ENCODE measurements at regions not wholly inside any gene's neighbourhood (a gene's known extent, or its start where the extent isn't known, plus 50 kb on each side); places are given as distances from the start of the nearest gene placed in this dataset.

- Histone ChIP-seq H3F3A (ENCODE audit: insufficient read depth, low read length) (no peaks in the 10 kb centered on the region), H3K27me3 (ENCODE audit: insufficient read depth, low read length) (no peaks in the 10 kb centered on the region), H3K4me2 (ENCODE audit: low read length) (no peak overlapping the region), H3K27ac (ENCODE audit: low read depth, low read length, poor library complexity, severe bottlenecking) (no peak overlapping the region), H3K79me2 (ENCODE audit: insufficient read depth, low read length) (no peaks in the 10 kb centered on the region), H3K9ac (ENCODE audit: low read length) (no peak overlapping the region), H2AFZ (ENCODE audit: low read length) (no peak overlapping the region), H4K20me1 (ENCODE audit: insufficient read depth, low read length) (no peaks in the 10 kb centered on the region), H3K36me3 (ENCODE audit: insufficient read depth, low read length) (no peaks in the 10 kb centered on the region), H3K4me1 (ENCODE audit: insufficient read depth, low read length, severe bottlenecking) (no peaks in the 10 kb centered on the region), H3K9me2 (ENCODE audit: low read depth, low read length) (no peaks in the 10 kb centered on the region), H3K9me3 (ENCODE audit: low read length) (no peaks in the 10 kb centered on the region), H3K4me3 (ENCODE audit: low read depth, low read length, poor library complexity, severe bottlenecking) (no peak overlapping the region)
- TF ChIP-seq EZH2 (IDR thresholded peaks at IDR 0.05; ENCODE audit: borderline replicate concordance, low read length) (no peak), CTCF (IDR thresholded peaks at IDR 0.05; ENCODE audit: low read length) (no peak)
Observed at GRCh38 chrX:140292188-140292587, 212.7 kb downstream of the SOX3 start.

- TF ChIP-seq CTCF (IDR thresholded peaks at IDR 0.05; ENCODE audit: low read length) (no peak), EZH2 (IDR thresholded peaks at IDR 0.05; ENCODE audit: borderline replicate concordance, low read length) (no peak)
- H2AFZ ChIP-seq (ENCODE audit: low read length) = no peak overlapping the region
- no peaks in the 10 kb centered on the region for H3K9me2 ChIP-seq (ENCODE audit: low read depth, low read length)
- no peak overlapping the region for H3K9ac ChIP-seq (ENCODE audit: low read length)
- H3K9me3 ChIP-seq (ENCODE audit: low read length) = no peaks in the 10 kb centered on the region
- H3K4me3 ChIP-seq (ENCODE audit: low read depth, low read length, poor library complexity, severe bottlenecking) = no peak overlapping the region
- H3K36me3 ChIP-seq (ENCODE audit: insufficient read depth, low read length) = no peaks in the 10 kb centered on the region
- H3K27ac ChIP-seq (ENCODE audit: low read depth, low read length, poor library complexity, severe bottlenecking) = no peak overlapping the region
- no peaks in the 10 kb centered on the region for H3K4me1 ChIP-seq (ENCODE audit: insufficient read depth, low read length, severe bottlenecking)
- H3K27me3 ChIP-seq (ENCODE audit: insufficient read depth, low read length) = no peaks in the 10 kb centered on the region
- H3K79me2 ChIP-seq (ENCODE audit: insufficient read depth, low read length) = no peaks in the 10 kb centered on the region
- no peaks in the 10 kb centered on the region for H3F3A ChIP-seq (ENCODE audit: insufficient read depth, low read length)
- H3K4me2 ChIP-seq (ENCODE audit: low read length) = no peak overlapping the region
- no peaks in the 10 kb centered on the region for H4K20me1 ChIP-seq (ENCODE audit: insufficient read depth, low read length)
Observed at GRCh38 chrX:140274811-140275525, 229.9 kb downstream of the SOX3 start.

GRCh38 chrX:140273921-140274320 lies 230.9 kb downstream of the SOX3 start:
- H3K4me2 ChIP-seq (ENCODE audit: low read length) = no peak overlapping the region
- no peak overlapping the region for H2AFZ ChIP-seq (ENCODE audit: low read length)
- no peak overlapping the region for H3K9ac ChIP-seq (ENCODE audit: low read length)
- no peaks in the 10 kb centered on the region for H3K36me3 ChIP-seq (ENCODE audit: insufficient read depth, low read length)
- no peaks in the 10 kb centered on the region for H3K9me2 ChIP-seq (ENCODE audit: low read depth, low read length)
- no peak overlapping the region for H3K27ac ChIP-seq (ENCODE audit: low read depth, low read length, poor library complexity, severe bottlenecking)
- no peaks in the 10 kb centered on the region for H3K4me1 ChIP-seq (ENCODE audit: insufficient read depth, low read length, severe bottlenecking)
- no peak for TF ChIP-seq CTCF (IDR thresholded peaks at IDR 0.05; ENCODE audit: low read length)
- TF ChIP-seq EZH2 (IDR thresholded peaks at IDR 0.05; ENCODE audit: borderline replicate concordance, low read length) = no peak
- no peaks in the 10 kb centered on the region for H3F3A ChIP-seq (ENCODE audit: insufficient read depth, low read length)
- no peaks in the 10 kb centered on the region for H3K9me3 ChIP-seq (ENCODE audit: low read length)
- no peak overlapping the region for H3K4me3 ChIP-seq (ENCODE audit: low read depth, low read length, poor library complexity, severe bottlenecking)
- no peaks in the 10 kb centered on the region for H3K79me2 ChIP-seq (ENCODE audit: insufficient read depth, low read length)
- no peaks in the 10 kb centered on the region for H3K27me3 ChIP-seq (ENCODE audit: insufficient read depth, low read length)
- no peaks in the 10 kb centered on the region for H4K20me1 ChIP-seq (ENCODE audit: insufficient read depth, low read length)
